Middle frontal gyrus (tissue), 1 donor: ENCODE measurements at regions not wholly inside any gene's neighbourhood (a gene's known extent, or its start where the extent isn't known, plus 50 kb on each side); places are given as distances from the start of the nearest gene placed in this dataset.

ENCODE experiments used
- DNase-seq: peaks from one replicate; pipeline ENCODE4 v3.0.0-alpha.2; 2015; ENCODE audit warnings: low spot score; ENCODE audit errors: extremely low spot score

DNA sequence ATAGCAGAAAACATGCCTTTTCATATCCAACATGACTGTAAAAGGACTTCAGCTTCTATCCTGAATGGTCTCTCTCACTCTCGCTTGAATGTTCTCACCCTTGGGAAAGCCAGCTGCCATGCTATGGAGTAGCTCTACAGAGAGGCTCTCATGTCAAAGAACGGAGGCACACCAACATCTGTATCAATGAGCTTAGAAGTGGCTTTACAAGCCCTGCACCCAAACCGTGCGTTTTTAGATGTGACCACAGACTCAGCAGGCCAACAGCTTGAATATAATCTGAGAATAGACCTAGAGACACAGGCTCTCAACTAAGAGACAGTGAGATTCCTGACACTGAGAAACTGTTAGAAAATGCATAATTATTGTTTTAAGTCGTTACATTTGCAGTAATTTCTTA, 1231.6 kb upstream of the CDH9 start:
- no peak for DNase-seq

DNA sequence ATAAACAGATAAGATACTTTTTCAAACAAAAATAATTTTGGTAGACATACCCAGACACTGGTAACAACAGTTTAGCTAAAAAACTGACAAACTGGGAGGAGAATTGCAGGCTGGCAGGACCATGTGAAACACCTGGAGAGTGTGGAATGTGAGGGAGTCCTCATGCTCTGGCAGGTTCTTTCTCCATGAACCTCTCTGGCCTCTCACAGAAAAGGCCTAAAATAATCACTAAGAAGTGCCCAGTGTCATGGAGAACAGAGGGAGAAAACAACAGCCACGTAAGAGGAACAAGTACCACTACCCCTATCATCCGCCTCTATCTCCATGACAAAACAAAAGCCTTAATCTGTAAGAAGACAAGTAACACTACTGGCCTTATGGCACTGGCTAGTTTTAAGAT, 1227.5 kb upstream of the CDH9 start:
- DNase-seq, result no peak

- no peak for DNase-seq
These were observed 1216.5 kb upstream of the CDH9 start for GRCh38 chr5:28254846-28255245.

GRCh38 chr5:28253431-28253830, 1215.0 kb upstream of the CDH9 start:
- DNase-seq, result no peak

GRCh38 chr5:28249771-28250415, 1211.5 kb upstream of the CDH9 start:
- no peak for DNase-seq

DNA sequence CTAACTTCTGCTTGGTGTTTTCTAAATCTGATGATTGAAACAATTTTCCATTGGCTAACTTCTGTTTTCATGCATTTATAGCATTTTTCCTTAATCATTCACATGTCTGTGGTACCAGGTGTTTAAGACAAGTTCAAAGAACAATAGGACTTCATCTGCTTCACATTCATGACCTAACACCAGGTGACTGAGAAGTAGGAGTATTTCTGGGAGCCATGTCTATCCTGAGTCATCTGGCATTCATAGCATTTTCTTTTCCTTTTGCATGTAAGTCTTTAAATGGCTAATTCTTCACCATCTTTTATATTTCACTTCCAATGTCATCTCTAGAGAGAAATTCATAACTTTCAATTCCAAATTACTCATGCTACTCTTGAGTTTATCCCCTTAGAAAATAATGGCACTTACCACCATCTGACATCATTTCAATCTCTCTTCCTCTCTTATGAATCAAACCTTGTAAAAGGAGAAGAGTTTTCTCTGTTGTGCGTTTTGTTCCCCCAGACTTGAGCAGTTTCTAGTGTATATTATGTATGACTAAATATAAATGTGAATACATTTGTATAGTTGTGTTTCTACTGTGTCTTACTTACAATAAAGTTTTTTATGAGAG, 1196.1 kb upstream of the CDH9 start:
- DNase-seq, result no peak

DNA sequence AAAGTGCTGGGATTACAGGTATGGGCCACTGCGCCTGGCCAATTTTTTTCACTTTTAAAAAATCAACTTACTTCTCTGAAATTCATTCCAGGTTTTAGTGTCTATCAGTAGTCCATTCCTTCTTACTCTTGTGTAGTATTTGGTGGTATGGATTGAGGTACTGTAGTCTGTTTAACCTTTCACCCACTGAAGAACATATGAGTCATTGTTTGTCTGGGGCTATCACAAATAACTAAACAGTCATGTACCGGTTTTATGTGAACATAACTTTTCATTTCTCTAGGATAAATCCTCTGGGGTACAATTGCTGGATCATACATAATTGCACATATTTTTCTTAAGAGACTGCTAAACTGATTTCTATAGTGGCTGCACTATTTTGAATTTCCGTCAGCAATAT, 1188.0 kb upstream of the CDH9 start:
- DNase-seq, result no peak

GRCh38 chr5:28219539-28219938, 1181.2 kb upstream of the CDH9 start:
- DNase-seq, result no peak

DNA sequence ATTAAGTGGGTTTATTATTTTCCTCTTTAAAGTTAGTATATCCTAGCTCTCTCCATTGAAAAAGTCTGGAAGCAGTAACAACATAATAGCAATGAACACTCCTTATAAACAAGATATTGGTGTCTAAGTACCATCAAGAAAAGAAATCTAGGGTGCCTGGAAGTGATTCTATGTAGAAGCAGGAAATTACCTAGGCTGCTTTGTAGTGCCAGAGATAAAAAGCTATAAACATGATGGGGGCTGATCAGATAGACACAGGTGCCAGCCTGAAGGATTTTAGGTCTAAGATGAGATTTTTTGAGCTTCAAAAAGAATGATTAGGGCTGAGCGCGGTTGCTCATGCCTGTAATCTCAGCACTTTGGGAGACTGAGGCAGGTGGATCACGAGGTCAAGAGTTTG, 1179.3 kb upstream of the CDH9 start:
- DNase-seq, result no peak

DNA sequence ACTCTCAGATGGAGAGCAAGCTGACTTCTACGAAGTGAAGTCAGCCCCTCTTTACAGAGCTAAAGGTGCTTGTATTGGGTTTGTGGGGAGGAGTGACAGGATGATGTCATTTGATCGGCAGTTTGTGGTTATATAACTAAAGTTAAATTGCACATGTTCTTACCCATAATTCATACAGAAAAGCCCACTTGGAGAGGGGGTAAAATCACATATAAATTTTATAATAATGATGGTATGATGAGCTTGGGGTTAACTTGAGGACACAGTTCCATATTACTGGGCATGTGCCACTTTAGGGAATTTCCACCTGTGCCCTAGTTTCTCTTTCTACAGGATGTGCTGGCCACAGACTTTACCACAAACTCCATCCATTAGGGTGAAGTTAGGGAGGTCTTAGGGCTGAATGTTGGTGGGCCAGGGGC, 1178.6 kb upstream of the CDH9 start:
- DNase-seq, result no peak

- no peak for DNase-seq
These were observed 1176.7 kb upstream of the CDH9 start for GRCh38 chr5:28215091-28215490.

- DNase-seq, result no peak
These were observed 1175.9 kb upstream of the CDH9 start for GRCh38 chr5:28214292-28214691.

DNA sequence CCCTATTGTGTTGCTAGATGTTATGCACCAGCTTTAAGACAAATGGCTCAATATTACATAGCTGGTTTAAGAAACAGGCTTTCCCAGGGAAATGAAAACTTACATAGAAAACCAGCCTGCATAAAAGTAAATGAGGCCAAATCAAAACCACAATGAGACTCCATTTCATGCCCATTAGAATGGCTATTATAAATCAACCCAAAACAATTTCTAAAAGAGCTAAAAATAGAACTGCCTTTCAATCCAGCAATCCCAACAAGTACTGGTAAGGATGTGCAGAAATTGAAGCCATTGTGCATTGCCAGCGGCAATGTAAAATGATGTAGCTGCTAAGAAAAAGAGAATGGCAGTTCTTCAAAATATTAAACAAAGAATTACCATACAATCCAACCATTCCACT, 1170.0 kb upstream of the CDH9 start:
- no peak for DNase-seq

- no peak for DNase-seq
These were observed 1151.6 kb upstream of the CDH9 start for GRCh38 chr5:28190011-28190410.

DNA sequence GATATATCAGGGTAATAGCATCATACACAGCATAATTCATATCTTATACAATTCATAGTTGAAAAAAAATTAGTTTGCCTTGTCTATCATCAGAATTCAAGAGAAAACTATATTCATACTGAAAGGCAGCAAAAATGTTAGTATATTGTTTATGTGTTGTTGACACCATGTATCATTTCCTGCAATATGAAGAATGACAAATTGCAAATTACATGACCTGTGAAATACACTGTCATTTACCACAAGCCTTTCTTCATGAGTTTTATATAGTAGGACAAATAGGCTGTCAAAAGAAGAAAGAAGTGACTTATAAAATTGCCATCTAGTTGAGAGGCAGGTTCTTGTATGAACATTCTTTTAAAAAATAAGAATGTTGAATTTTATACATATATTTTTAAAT, 1136.3 kb upstream of the CDH9 start:
- DNase-seq, result no peak

DNA sequence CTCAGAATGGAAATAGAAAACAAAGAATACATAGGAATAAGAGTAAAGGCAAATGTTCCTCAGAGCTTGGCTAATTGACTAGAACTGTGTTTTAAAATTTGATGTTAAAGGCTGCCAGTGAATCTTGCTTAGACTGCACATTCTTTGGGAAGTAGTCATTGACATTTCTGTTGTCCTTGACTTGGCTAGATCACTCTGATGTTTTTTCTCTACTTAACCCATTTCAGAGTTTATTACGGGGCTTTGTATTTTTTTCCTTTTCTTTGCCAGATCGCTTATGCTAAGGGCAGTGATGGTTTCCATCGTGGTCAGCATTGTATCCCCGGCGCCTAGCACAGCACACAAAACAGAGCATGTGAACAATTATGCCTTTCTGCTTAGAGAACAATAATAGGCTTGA, 1126.7 kb upstream of the CDH9 start:
- no peak for DNase-seq

- DNase-seq, result no peak
These were observed 1126.2 kb upstream of the CDH9 start for GRCh38 chr5:28164568-28164967.

GRCh38 chr5:28156981-28157380, 1118.6 kb upstream of the CDH9 start:
- DNase-seq, result no peak

- no peak for DNase-seq
These were observed 1105.1 kb upstream of the CDH9 start for GRCh38 chr5:28143519-28143918.

GRCh38 chr5:28132151-28132550, 1093.8 kb upstream of the CDH9 start:
- DNase-seq, result no peak

GRCh38 chr5:28117691-28118090, 1079.3 kb upstream of the CDH9 start:
- DNase-seq, result no peak

DNA sequence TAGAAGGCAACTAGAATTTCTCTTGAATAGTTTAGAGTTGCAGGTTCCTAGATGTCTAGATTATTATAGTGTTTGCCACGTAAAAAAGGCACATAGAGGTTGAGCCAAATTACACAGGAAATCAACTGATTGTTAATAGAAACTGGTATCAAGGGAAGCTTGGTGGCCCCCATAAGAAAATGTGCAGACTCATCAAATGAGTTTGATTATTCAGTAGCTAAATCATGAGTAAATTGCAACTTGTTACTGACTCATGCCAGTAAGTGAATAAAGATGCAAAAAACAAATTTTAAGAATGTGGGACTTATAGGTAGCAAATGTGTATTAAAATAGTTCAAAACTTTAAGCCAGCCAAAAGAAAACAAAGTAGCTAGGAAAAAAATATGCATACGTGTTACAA, 1078.9 kb upstream of the CDH9 start:
- no peak for DNase-seq

DNA sequence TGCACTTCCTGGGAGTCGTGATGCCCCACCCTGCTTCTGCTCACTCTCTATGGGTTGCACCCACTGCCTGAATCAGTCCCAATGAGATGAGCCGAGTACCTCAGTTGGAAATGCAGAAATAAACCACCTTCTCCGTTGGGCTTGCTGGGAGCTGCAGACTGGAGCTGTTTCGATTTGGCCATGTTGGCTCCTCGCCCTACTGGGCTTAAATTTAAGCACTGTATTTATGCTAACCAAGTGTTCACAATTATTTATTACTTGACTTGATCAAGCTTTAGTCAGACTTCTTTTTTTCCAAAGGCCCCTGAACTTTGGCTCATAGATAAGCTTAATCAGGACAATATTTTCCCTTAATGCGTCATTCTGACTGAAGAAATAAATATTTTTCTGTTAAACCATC, 1072.4 kb upstream of the CDH9 start:
- DNase-seq, result no peak

DNA sequence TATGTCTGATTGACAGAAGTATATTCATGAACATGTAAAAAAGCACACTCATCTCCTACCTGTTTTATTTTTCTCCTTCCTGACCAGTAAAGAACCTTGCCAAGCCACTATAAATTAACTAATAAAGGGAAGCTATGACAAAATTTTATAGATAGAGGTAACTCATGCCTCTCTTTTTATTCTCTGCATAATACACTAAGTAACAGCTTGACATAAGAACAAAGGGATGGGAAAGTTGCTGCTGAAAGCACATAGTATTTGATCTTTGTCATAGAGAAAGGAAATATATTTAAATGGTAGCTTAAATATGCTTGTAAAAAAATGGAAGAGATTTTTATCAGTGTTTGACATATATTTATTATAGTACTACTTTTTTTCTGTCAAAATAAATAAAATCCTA, 1065.7 kb upstream of the CDH9 start:
- no peak for DNase-seq
